HEK293 (cell line): ENCODE measurements at regions not wholly inside any gene's neighbourhood (a gene's known extent, or its start where the extent isn't known, plus 50 kb on each side); places are given as distances from the start of the nearest gene placed in this dataset.

Experiments
- CTCF ChIP-seq: fragments of 450-650 bp; formaldehyde crosslinking; IDR thresholded peaks from 2 replicates; pipeline ENCODE4 v1.5.1; 2016; ENCODE audit warnings: missing biosample characterization, missing genetic modification characterization
- MEIS1 ChIP-seq: sonication (generic); formaldehyde crosslinking; IDR thresholded peaks from 2 replicates; pipeline ENCODE4 v1.8.1; 2022; ENCODE audit warnings: missing genetic modification reagents, mild to moderate bottlenecking, borderline replicate concordance
- WT1 ChIP-seq: fragments of 450-650 bp; formaldehyde crosslinking; IDR thresholded peaks from 2 replicates; pipeline ENCODE4 v1.5.1; 2016; ENCODE audit warnings: missing biosample characterization, missing genetic modification characterization
- ZNF19 ChIP-seq: fragments of 450-650 bp; formaldehyde crosslinking; IDR thresholded peaks from 2 replicates; pipeline ENCODE4; 2016; ENCODE audit warnings: missing biosample characterization, missing genetic modification characterization, low read depth
- ZNF24 ChIP-seq: fragments of 450-650 bp; formaldehyde crosslinking; IDR thresholded peaks from 2 replicates; pipeline ENCODE4 v1.5.1; 2016; ENCODE audit warnings: missing biosample characterization, missing genetic modification characterization
- ZNF792 ChIP-seq: fragments of 450-650 bp; formaldehyde crosslinking; IDR thresholded peaks from 2 replicates; pipeline ENCODE4 v1.5.1; 2016; ENCODE audit warnings: missing biosample characterization, missing genetic modification characterization

- TF ChIP-seq WT1 (tag by site-specific recombination): no peak
- TF ChIP-seq MEIS1 (CRISPR knock-in tag): no peak
- TF ChIP-seq ZNF19 (tag by site-specific recombination): no peak
- no peak for TF ChIP-seq CTCF (tag by site-specific recombination)
- no peak for TF ChIP-seq ZNF24 (tag by site-specific recombination)
- TF ChIP-seq ZNF792 (tag by site-specific recombination): no peak
Observed at GRCh38 chr11:42544726-42545125, 767.1 kb upstream of the API5 start.
